ENCODE measurements at regions not wholly inside any gene's neighbourhood (a gene's known extent, or its start where the extent isn't known, plus 50 kb on each side); places are given as distances from the start of the nearest gene placed in this dataset.

GRCh38 chr6:22087960-22088706, 208.7 kb downstream of the PRL start:
- ChIA-PET POLR2A (no interaction called here), CTCF (interaction anchor here (0.5 kb wide), 1 partner anchor 224 kb away, joined by 5 read pairs; no protein-coding TSS in a partner anchor)
- no peaks in the 10 kb centered on the region for H3K36me3 ChIP-seq (ENCODE audit: control insufficient read depth, insufficient read depth, low read length)
- in situ Hi-C loops (cut with HindIII; ENCODE audit: low pct_unique_long_range_greater_than_20kb, low sequenced_read_pairs) (no loop called here), intact Hi-C loops (cut with micrococcal nuclease; ENCODE audit: unreplicated experiment) (no loop called here)
- TF ChIP-seq SIN3A (IDR thresholded peaks at IDR 0.05; ENCODE audit: borderline replicate concordance, insufficient read depth, low read depth, low read length): no peak
- no peak for TF ChIP-seq REST (IDR thresholded peaks at IDR 0.05; ENCODE audit: insufficient read depth in 1 of 2, low read depth in 2 of 2, low read length in 1 of 2)
- TF ChIP-seq TCF7L2 (IDR thresholded peaks at IDR 0.05; ENCODE audit: low read depth, low read length): no peak
- no peak for TF ChIP-seq POLR2AphosphoS5 (IDR thresholded peaks at IDR 0.05; ENCODE audit: low read depth, low read length)
- TF ChIP-seq CTCF (IDR thresholded peaks at IDR 0.05): no peak
- no peak overlapping the region for H3K4me3 ChIP-seq (ENCODE audit: low read depth in 2 of 2, low read length in 2 of 2)
- no peak for ATAC-seq
- no peak overlapping the region for H3K27ac ChIP-seq (ENCODE audit: low read length)
- no peaks in the 10 kb centered on the region for H3K27me3 ChIP-seq (ENCODE audit: control insufficient read depth, insufficient read depth, low read length)
- DNase-seq (ENCODE audit: low read depth, low spot score): no peak
- H3K4me1 ChIP-seq (ENCODE audit: control insufficient read depth, insufficient read depth, low read length): no peaks in the 10 kb centered on the region
- BruUV-seq (replicated peaks): no TSS peak
- no peaks in the 10 kb centered on the region; the same call in 1 of the 2 replicates for H3K9me3 ChIP-seq (ENCODE audit: control insufficient read depth, insufficient read depth, low read depth, low read length)

- no peaks in the 10 kb centered on the region for H3K27me3 ChIP-seq (ENCODE audit: control insufficient read depth, insufficient read depth, low read length)
- no peaks in the 10 kb centered on the region for H3K4me1 ChIP-seq (ENCODE audit: control insufficient read depth, insufficient read depth, low read length)
- no peak overlapping the region for H3K4me3 ChIP-seq (ENCODE audit: low read depth in 2 of 2, low read length in 2 of 2)
- no peak for ATAC-seq
- no peaks in the 10 kb centered on the region for H3K9me3 ChIP-seq (ENCODE audit: control insufficient read depth, insufficient read depth, low read depth, low read length)
- ChIA-PET POLR2A (no interaction called here), CTCF (no interaction called here)
- no peak for DNase-seq (ENCODE audit: low read depth, low spot score)
- BruUV-seq (replicated peaks): no TSS peak
- no peak for TF ChIP-seq TCF7L2 (IDR thresholded peaks at IDR 0.05; ENCODE audit: low read depth, low read length)
- intact Hi-C loops (cut with micrococcal nuclease; ENCODE audit: unreplicated experiment) (no loop called here), in situ Hi-C loops (cut with HindIII; ENCODE audit: low pct_unique_long_range_greater_than_20kb, low sequenced_read_pairs) (no loop called here)
- no peak overlapping the region for H3K27ac ChIP-seq (ENCODE audit: low read length)
- H3K36me3 ChIP-seq (ENCODE audit: control insufficient read depth, insufficient read depth, low read length): no peaks in the 10 kb centered on the region
Observed at GRCh38 chr6:22091424-22091948, 205.3 kb downstream of the PRL start.

- ChIA-PET CTCF (no interaction called here), POLR2A (no interaction called here)
- intact Hi-C loops (cut with micrococcal nuclease; ENCODE audit: unreplicated experiment) (no loop called here), in situ Hi-C loops (cut with HindIII; ENCODE audit: low pct_unique_long_range_greater_than_20kb, low sequenced_read_pairs) (no loop called here)
- Histone ChIP-seq H3K27ac (ENCODE audit: low read length) (no peak overlapping the region), H3K27me3 (ENCODE audit: control insufficient read depth, insufficient read depth, low read length) (no peaks in the 10 kb centered on the region), H3K9me3 (ENCODE audit: control insufficient read depth, insufficient read depth, low read depth, low read length) (no peaks in the 10 kb centered on the region), H3K36me3 (ENCODE audit: control insufficient read depth, insufficient read depth, low read length) (no peaks in the 10 kb centered on the region), H3K4me3 (ENCODE audit: low read depth in 2 of 2, low read length in 2 of 2) (no peak overlapping the region), H3K4me1 (ENCODE audit: control insufficient read depth, insufficient read depth, low read length) (no peaks in the 10 kb centered on the region)
- TF ChIP-seq TCF7L2 (IDR thresholded peaks at IDR 0.05; ENCODE audit: low read depth, low read length) (no peak), POLR2AphosphoS5 (IDR thresholded peaks at IDR 0.05; ENCODE audit: low read depth, low read length) (no peak), REST (IDR thresholded peaks at IDR 0.05; ENCODE audit: insufficient read depth in 1 of 2, low read depth in 2 of 2, low read length in 1 of 2) (no peak), CTCF (IDR thresholded peaks at IDR 0.05) (no peak), SIN3A (IDR thresholded peaks at IDR 0.05; ENCODE audit: borderline replicate concordance, insufficient read depth, low read depth, low read length) (no peak)
- BruUV-seq (replicated peaks): no TSS peak
- ATAC-seq (no peak), DNase-seq (ENCODE audit: low read depth, low spot score) (no peak)
Observed at GRCh38 chr6:22095836-22096235, 201.0 kb downstream of the PRL start.
